Stimulated activated CD4-positive, alpha-beta T cell treated with anti-CD3 and anti-CD28 coated beads, Interleukin-1b, Interleukin-23, amount 100 ng/mL, for 4 hours (primary cell): ENCODE measurements at regions not wholly inside any gene's neighbourhood (a gene's known extent, or its start where the extent isn't known, plus 50 kb on each side); places are given as distances from the start of the nearest gene placed in this dataset.
"Not testable (repeated sequence)": the region's sequence is repeated elsewhere in the genome, so short reads cannot be mapped to it uniquely, and the experiment has no call there.

ENCODE experiments used
- DNase-seq, 2 donors: peaks; one replicate each; pipeline ENCODE4 v3.0.0-alpha.2; 2020; ENCODE audit warnings: low read depth in 2 of 2

GRCh38 chr3:182136008-182136910 lies 424.5 kb downstream of the SOX2 start:
- DNase-seq = no peak

DNA sequence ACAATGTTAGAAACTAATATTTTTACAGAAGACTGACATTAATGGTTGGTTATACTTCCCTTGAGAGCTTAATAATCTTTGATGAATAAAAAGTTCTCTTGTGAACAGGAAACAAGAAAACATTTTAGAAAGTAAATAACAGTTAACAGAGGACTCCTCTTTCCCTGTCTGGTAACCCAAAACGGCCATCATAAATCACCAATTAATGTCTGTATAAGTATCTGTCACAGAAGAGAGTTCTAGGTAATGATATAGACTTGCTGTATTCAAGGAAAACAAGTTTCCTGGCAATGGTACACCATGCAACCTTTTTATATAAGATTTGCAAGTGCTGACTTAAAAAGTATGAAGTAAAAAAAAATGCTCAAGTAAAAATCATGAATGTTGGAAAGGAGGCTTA lies 426.7 kb downstream of the SOX2 start:
- DNase-seq = no peak

DNA sequence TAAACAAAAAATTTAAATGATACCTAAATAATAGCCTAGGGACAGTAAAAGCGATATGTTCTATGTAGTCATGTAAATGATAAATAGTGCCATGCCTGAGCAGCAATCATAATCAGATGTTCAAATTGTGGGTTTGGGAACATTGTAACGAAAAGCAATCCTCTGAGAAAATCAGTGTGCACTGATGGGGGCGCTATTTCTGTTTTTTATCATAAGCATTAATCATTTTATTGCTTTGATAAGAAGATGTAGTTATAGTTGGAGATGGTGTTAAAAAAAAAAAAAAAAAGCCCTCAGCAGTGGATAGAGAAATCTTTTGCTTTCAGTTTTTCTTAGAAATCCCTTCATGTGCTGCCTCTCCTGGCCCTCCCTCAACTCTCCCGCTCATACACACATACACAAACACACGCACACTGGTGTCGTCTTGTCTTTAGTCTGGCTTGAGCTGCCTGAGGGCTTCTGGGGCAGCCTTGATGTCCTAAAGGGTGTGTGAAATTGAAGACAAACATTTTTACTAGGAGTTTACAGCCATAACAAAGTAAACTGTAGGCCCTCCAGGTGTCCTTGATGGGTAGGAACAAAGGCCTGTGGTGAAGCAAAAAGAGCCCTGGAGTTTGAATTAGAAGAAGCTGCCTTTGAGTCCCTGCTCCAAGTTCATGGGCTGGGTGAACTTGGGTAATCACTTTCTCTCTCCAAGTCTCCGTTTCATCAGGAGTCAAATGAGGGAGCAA lies 428.1 kb downstream of the SOX2 start:
- no peak for DNase-seq

GRCh38 chr3:182142928-182143327 lies 431.2 kb downstream of the SOX2 start:
- DNase-seq = no peak

- no peak for DNase-seq
These were observed 432.2 kb downstream of the SOX2 start for GRCh38 chr3:182143903-182144302.

DNA sequence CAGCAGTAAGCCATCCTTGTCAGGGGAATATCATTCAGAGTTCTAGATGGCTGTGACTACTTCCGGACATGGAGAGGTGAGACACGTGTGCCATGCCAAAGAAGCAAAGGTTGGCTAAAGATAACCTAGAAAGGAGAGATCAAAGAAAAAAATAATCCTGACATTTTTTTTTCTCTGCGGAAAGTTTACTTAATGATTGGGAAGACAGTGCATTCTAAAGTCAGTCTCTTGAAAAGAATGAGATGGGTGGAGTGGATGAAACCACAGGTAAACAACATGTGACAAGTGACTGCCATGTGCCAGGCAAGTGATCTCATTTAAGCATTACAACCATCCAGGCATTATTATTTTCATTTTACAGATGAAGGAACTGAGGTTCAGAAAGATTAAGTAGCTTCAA lies 436.6 kb downstream of the SOX2 start:
- DNase-seq = no peak

- no peak for DNase-seq
These were observed 437.9 kb downstream of the SOX2 start for GRCh38 chr3:182149594-182149993.

GRCh38 chr3:182156326-182156725 lies 444.6 kb downstream of the SOX2 start:
- DNase-seq = not testable (repeated sequence)

DNA sequence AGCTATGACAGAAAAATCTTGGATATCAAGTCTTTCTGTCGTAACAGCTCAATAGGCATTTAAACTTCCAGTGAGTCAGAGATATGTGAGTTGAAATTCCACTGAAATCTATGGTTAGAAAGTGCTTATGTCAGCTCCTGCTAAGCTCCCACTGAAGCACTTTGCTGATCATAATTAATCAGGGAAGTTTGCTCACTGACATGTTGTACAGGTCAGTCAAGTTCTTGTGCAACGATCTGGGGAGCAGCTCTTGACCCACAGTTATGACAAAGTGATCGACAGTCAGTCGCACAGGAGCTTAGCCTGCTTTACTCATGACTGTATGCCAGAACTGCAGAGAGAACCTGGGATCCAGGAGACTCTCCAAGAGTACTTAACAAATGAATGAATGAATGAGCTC lies 453.5 kb downstream of the SOX2 start:
- no peak for DNase-seq

GRCh38 chr3:182172534-182172933 lies 460.8 kb downstream of the SOX2 start:
- DNase-seq = no peak

- no peak for DNase-seq
These were observed 466.9 kb downstream of the SOX2 start for GRCh38 chr3:182178488-182179200.

- no peak for DNase-seq
These were observed 467.9 kb downstream of the SOX2 start for GRCh38 chr3:182179631-182180030.

DNA sequence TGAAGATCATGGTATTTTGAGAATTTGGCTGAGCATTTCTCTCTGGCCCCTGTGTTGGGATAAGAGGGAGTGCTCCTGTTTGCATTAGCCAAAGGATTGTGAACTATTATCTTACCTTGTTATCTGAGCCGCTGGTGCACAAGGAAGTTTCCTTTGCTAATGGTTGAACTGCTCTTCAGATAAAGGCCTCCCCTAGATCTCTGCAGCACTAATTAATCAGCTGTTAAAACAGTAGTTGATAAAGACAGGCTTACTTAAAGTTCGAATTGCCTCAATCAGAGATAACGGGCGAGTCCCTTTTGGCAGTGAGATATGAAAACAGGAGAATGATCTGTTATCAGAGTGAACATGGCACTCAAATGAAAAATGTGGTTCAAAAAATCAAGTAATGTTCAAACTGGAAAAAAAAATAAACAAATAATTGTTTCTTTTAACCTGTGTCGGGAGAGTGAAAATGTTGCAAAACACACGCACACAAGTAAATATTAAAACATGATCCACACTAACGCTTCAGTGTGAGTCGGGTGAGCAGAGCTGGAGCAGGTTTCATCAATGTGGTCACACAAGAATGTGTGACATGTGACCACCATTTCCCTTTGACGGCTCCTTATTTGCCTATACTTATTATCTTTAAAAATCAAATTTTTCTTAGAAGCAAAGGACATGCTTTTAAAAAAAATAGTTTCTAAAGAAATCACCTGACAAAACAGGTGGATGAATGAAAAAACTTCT lies 469.1 kb downstream of the SOX2 start:
- DNase-seq = no peak

DNA sequence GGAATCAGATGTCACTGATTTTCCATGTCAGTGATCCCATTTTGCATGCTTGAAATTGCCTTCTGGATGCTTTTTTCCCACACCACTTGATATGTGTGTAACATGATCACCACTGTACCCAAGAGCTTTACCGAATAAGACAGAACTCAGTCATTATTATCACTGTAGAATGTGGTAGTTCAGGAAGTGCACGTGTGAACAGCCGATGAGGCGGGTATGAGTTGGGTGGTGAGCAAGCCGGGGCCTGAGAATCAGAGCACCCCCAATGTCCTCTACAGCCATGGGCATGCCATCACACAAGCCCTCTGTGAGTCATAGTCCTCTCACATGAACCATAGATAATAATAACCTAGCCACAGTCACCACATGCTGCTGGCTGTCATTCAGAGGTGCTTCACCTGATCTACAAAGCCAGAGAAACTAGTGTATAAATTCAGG lies 470.8 kb downstream of the SOX2 start:
- no peak for DNase-seq

- DNase-seq = no peak
These were observed 472.1 kb downstream of the SOX2 start for GRCh38 chr3:182183716-182184430.

GRCh38 chr3:182185313-182185712 lies 473.6 kb downstream of the SOX2 start:
- no peak for DNase-seq

DNA sequence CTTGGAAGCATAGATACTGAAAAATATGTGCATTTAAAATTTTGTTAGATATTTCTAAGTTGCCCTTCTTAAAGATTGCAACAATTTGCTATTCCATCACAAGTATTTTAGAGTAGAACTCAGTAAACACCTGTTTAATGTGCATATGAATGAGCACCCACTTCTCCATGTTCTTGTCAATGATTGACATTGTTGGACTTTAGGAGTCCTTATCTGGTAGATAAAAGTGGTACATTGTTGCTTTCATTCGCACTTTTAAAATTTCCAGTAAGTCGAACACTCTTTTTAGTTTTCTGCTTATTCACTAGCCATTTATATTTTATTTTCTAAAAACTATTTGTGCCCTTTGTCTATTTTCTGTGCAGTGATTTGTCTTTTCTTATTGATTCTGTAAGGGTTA lies 478.3 kb downstream of the SOX2 start:
- no peak for DNase-seq

GRCh38 chr3:182198345-182198744 lies 486.6 kb downstream of the SOX2 start:
- no peak for DNase-seq

DNA sequence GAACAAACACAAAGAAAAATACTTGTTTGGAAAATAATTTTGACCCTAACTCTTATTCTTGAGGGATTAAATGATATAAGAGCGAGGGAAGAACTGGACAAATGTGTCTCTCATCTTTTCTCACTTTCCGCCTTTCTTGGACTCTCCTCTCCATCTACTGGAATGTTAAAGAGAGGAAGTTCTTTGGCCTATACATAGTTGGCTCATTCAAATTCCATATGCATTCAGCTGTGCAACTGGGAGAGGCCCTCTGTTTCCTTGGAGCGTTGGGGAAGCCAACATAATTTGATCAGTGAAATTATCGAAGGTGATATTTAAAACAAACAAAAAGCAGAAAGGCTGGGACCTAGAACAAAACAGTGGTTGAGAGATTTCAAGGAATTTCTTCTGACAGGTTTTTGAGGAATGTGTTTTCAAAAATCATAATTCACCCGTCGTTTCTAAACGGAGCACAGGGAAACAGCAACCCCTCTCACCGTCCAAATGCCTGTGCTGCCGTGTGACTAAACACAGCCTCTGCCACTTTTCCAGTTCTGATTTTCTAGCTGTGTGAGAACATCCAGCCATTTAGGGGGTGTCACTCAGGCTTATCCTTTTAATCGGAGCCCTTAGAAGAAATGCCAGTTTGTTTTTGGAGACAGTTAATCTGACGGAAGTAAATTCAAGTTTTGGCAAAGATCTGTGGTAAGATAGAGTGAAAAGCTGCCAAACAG lies 489.9 kb downstream of the SOX2 start:
- DNase-seq = no peak

GRCh38 chr3:182212479-182213076 lies 500.9 kb downstream of the SOX2 start:
- no peak for DNase-seq
